MM.1S (cell line): ENCODE measurements at regions not wholly inside any gene's neighbourhood (a gene's known extent, or its start where the extent isn't known, plus 50 kb on each side); places are given as distances from the start of the nearest gene placed in this dataset.

ENCODE experiments used
- DNase-seq: peaks from one replicate; pipeline ENCODE4 v3.0.0-alpha.2; 2015
- H2AFZ ChIP-seq: fragments of 300-600 bp; sonication (generic); 2 replicates; pipeline ENCODE4 v1.6.0; 2016; ENCODE audit warnings: antibody characterized with exemption, low read length
- H3F3A ChIP-seq: fragments of 300-600 bp; sonication (generic); 2 replicates; pipeline ENCODE4 v1.6.1; 2016; ENCODE audit warnings: mild to moderate bottlenecking, antibody characterized with exemption, low read length, moderate library complexity, mixed read lengths; ENCODE audit not compliant: insufficient read depth
- H3K27ac ChIP-seq: fragments of 300-600 bp; sonication (generic); 2 replicates; pipeline ENCODE4 v1.5.1; 2016; ENCODE audit warnings: mild to moderate bottlenecking, low read length
- H3K27me3 ChIP-seq: fragments of 300-600 bp; sonication (generic); replicated peaks from 2 replicates; pipeline ENCODE4 v1.6.0; 2016; ENCODE audit warnings: low read length; ENCODE audit not compliant: insufficient read depth
- H3K36me3 ChIP-seq: fragments of 300-600 bp; sonication (generic); replicated peaks from 2 replicates; pipeline ENCODE4 v1.6.1; 2016; ENCODE audit warnings: mild to moderate bottlenecking, low read length, mixed read lengths; ENCODE audit not compliant: insufficient read depth
- H3K4me1 ChIP-seq: fragments of 300-600 bp; sonication (generic); 2 replicates; pipeline ENCODE4 v1.6.1; 2016; ENCODE audit warnings: low read length, mixed read lengths
- H3K4me2 ChIP-seq: fragments of 300-600 bp; sonication (generic); 2 replicates; pipeline ENCODE4 v1.6.0; 2016; ENCODE audit warnings: low read depth, low read length
- H3K4me3 ChIP-seq: fragments of 300-600 bp; sonication (generic); 2 replicates; pipeline ENCODE4 v1.5.1; 2016; ENCODE audit warnings: low read length, mixed read lengths
- H3K79me2 ChIP-seq: fragments of 300-600 bp; sonication (generic); 2 replicates; pipeline ENCODE4 v1.6.1; 2016; ENCODE audit warnings: mixed run types, low read length, mixed read lengths
- H3K9ac ChIP-seq: fragments of 300-600 bp; sonication (generic); 2 replicates; pipeline ENCODE4 v1.6.1; 2016; ENCODE audit warnings: low read length, mixed read lengths
- H3K9me2 ChIP-seq: fragments of 300-600 bp; sonication (generic); replicated peaks from 2 replicates; pipeline ENCODE4 v1.6.1; 2016; ENCODE audit warnings: mild to moderate bottlenecking, low read length, mixed read lengths; ENCODE audit not compliant: insufficient read depth
- H3K9me3 ChIP-seq: fragments of 300-600 bp; sonication (generic); replicated peaks from 2 replicates; pipeline ENCODE4 v1.6.1; 2016; ENCODE audit warnings: mild to moderate bottlenecking, low read length, mixed read lengths; ENCODE audit not compliant: insufficient read depth
- H4K20me1 ChIP-seq: fragments of 300-600 bp; sonication (generic); 2 replicates; pipeline ENCODE4 v1.6.1; 2016; ENCODE audit warnings: mild to moderate bottlenecking, low read length, moderate library complexity, mixed read lengths; ENCODE audit not compliant: insufficient read depth
- EZH2 ChIP-seq: fragments of 300-600 bp; sonication (generic); optimal IDR thresholded peaks from 2 replicates; pipeline ENCODE3; 2017; ENCODE audit warnings: low read depth, mild to moderate bottlenecking, antibody characterized with exemption, low read length, mixed read lengths
- EZH2phosphoT487 ChIP-seq: fragments of 300-600 bp; sonication (generic); IDR thresholded peaks from 2 replicates; pipeline ENCODE4 v1.6.1; 2018; ENCODE audit warnings: antibody characterized with exemption, low read length
- TF ChIP-seq, protein P1 (sequence below): fragments of 300-600 bp; sonication (generic); IDR thresholded peaks from 2 replicates; pipeline ENCODE4 v1.5.1; 2016; ENCODE audit warnings: antibody characterized with exemption, low read length, mixed read lengths

DNA sequence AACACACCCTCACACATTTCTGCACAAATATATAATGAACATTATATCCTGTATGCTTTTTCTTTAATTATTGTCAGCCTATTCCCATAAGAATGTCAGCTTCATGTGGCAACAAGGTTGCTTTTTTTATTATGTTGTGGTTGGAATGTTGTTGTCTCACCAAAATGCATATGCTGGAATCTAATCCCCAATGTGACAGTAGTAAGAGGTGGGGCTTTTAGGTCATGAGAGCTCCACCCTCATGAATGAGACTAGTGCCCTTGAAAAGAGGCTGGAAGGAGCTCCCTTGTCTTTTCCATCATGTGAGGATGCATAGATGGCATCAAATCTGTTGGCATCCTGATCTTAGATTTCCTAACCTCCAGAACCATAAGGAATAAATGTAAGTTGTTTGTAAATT lies 131.3 kb upstream of the IRX6 start:
- TF ChIP-seq, protein P1, sequence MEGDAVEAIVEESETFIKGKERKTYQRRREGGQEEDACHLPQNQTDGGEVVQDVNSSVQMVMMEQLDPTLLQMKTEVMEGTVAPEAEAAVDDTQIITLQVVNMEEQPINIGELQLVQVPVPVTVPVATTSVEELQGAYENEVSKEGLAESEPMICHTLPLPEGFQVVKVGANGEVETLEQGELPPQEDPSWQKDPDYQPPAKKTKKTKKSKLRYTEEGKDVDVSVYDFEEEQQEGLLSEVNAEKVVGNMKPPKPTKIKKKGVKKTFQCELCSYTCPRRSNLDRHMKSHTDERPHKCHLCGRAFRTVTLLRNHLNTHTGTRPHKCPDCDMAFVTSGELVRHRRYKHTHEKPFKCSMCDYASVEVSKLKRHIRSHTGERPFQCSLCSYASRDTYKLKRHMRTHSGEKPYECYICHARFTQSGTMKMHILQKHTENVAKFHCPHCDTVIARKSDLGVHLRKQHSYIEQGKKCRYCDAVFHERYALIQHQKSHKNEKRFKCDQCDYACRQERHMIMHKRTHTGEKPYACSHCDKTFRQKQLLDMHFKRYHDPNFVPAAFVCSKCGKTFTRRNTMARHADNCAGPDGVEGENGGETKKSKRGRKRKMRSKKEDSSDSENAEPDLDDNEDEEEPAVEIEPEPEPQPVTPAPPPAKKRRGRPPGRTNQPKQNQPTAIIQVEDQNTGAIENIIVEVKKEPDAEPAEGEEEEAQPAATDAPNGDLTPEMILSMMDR = no peak
- no peak for TF ChIP-seq EZH2phosphoT487
- TF ChIP-seq EZH2 = no peak
- no peak for DNase-seq

DNA sequence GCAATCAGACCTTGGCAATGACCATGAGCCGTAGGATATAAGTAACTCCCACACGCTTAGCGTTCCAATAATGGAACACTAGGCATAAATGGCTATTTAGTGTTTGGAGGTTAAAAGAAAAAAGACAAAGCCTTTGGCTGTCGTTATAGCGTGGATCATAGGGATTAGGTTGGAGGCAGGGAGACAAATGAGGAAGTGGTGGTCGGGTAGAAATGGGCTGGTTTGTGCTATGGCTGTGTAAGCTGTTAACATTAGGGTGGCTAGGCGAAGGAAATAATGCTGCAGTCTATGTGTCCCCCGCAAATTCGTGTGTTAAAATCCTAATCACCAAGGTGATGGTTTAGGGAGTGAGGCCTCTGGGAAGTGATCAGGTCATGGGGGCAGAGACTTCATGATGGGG lies 120.4 kb upstream of the IRX6 start:
- TF ChIP-seq EZH2 (no peak), EZH2phosphoT487 (no peak)
- TF ChIP-seq, protein P1 = no peak
- H3K36me3 ChIP-seq = no peaks in the 10 kb centered on the region
- no peak overlapping the region for H2AFZ ChIP-seq
- no peaks in the 10 kb centered on the region for H3K9me2 ChIP-seq
- H3K27me3 ChIP-seq = no peaks in the 10 kb centered on the region
- no peaks in the 10 kb centered on the region for H4K20me1 ChIP-seq
- H3K4me1 ChIP-seq = no peaks in the 10 kb centered on the region
- no peaks in the 10 kb centered on the region for H3F3A ChIP-seq
- no peak overlapping the region for H3K4me3 ChIP-seq
- no peaks in the 10 kb centered on the region for H3K79me2 ChIP-seq
- no peak overlapping the region for H3K4me2 ChIP-seq
- no peak for DNase-seq
- H3K9me3 ChIP-seq = no peaks in the 10 kb centered on the region
- no peak overlapping the region for H3K27ac ChIP-seq
- no peak overlapping the region for H3K9ac ChIP-seq

More for the DNA sequence above, 131.3 kb upstream of the IRX6 start:
- H3K4me3 ChIP-seq = no peak overlapping the region
- H3K4me1 ChIP-seq = no peaks in the 10 kb centered on the region
- H3K9ac ChIP-seq = no peak overlapping the region
- H4K20me1 ChIP-seq = no peaks in the 10 kb centered on the region
- no peaks in the 10 kb centered on the region for H3K27me3 ChIP-seq
- no peaks in the 10 kb centered on the region for H3K36me3 ChIP-seq
- no peaks in the 10 kb centered on the region for H3K9me3 ChIP-seq
- no peak overlapping the region for H2AFZ ChIP-seq
- H3F3A ChIP-seq = no peaks in the 10 kb centered on the region
- no peaks in the 10 kb centered on the region for H3K9me2 ChIP-seq
- H3K27ac ChIP-seq = no peak overlapping the region
- no peak overlapping the region for H3K4me2 ChIP-seq
- H3K79me2 ChIP-seq = no peaks in the 10 kb centered on the region

DNA sequence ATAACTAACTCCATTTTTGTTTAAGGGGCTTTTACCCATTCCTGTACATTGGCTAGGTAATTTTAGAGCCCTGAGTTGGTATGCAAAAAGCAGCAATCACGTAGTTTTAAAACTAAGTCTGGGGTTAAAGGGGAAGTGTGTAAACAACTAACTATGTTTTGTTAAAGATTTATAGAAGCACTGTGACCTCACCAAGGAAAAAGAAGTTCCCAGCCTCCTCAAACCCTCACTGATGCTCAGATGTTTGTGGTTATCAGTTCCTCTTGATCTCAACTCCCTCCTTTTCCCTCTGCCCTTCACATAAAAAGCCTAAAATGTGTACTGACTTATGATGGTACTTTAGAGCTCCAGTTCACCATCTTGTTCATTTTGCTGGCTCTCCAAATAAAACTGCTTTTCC lies 119.9 kb upstream of the IRX6 start:
- Histone ChIP-seq H3K9me2 (no peaks in the 10 kb centered on the region), H3K27ac (no peak overlapping the region), H4K20me1 (no peaks in the 10 kb centered on the region), H3K4me1 (no peaks in the 10 kb centered on the region), H3K27me3 (no peaks in the 10 kb centered on the region), H3K36me3 (no peaks in the 10 kb centered on the region), H3K9me3 (no peaks in the 10 kb centered on the region), H3K9ac (no peak overlapping the region), H2AFZ (no peak overlapping the region), H3F3A (no peaks in the 10 kb centered on the region), H3K4me3 (no peak overlapping the region), H3K79me2 (no peaks in the 10 kb centered on the region), H3K4me2 (no peak overlapping the region)
- no peak for DNase-seq
- TF ChIP-seq, protein P1 = no peak
- TF ChIP-seq EZH2phosphoT487 (no peak), EZH2 (no peak)
